NT2/D1 (cell line): ENCODE measurements at regions not wholly inside any gene's neighbourhood (a gene's known extent, or its start where the extent isn't known, plus 50 kb on each side); places are given as distances from the start of the nearest gene placed in this dataset.
"Not testable (repeated sequence)": the region's sequence is repeated elsewhere in the genome, so short reads cannot be mapped to it uniquely, and the experiment has no call there.

Experiments
- DNase-seq: peaks from one replicate; pipeline ENCODE4 v3.0.0-alpha.2; 2011; ENCODE audit warnings: low read depth, low spot score
- H3K27me3 ChIP-seq: 2 replicates; pipeline ENCODE4 v1.6.0; 2011; ENCODE audit warnings: mild to moderate bottlenecking; ENCODE audit not compliant: insufficient read length, insufficient read depth
- H3K36me3 ChIP-seq: 2 replicates; pipeline ENCODE4 v1.6.1; 2011; ENCODE audit warnings: mild to moderate bottlenecking, low read length, mixed read lengths; ENCODE audit not compliant: insufficient read depth, insufficient read length
- H3K4me1 ChIP-seq: 2 replicates; pipeline ENCODE4 v1.5.1; 2011; ENCODE audit not compliant: insufficient read depth, insufficient read length
- H3K4me3 ChIP-seq: 2 replicates; pipeline ENCODE4 v1.5.1; 2011; ENCODE audit warnings: low read depth; ENCODE audit not compliant: insufficient read length
- H3K9ac ChIP-seq: 2 replicates; pipeline ENCODE4 v1.6.0; 2011; ENCODE audit warnings: low read depth; ENCODE audit not compliant: insufficient read length
- H3K9me3 ChIP-seq: 2 replicates; pipeline ENCODE4 v1.5.1; 2011; ENCODE audit warnings: mild to moderate bottlenecking, low read length; ENCODE audit not compliant: insufficient read depth
- SUZ12 ChIP-seq: IDR thresholded peaks from 2 replicates; pipeline ENCODE4 v1.6.1; 2011; ENCODE audit not compliant: insufficient read length, insufficient read depth; ENCODE audit errors: extremely low read depth
- YY1 ChIP-seq: IDR thresholded peaks from 2 replicates; pipeline ENCODE4 v1.6.1; 2011; ENCODE audit not compliant: insufficient read length, insufficient read depth
- ZNF274 ChIP-seq: IDR thresholded peaks from 2 replicates; pipeline ENCODE4 v1.6.1; 2011; ENCODE audit warnings: mild to moderate bottlenecking, low read depth, low read length

- Histone ChIP-seq H3K4me1 (no peaks in the 10 kb centered on the region), H3K4me3 (no peak overlapping the region), H3K9me3 (no peaks in the 10 kb centered on the region), H3K9ac (no peak overlapping the region), H3K27me3 (no peaks in the 10 kb centered on the region), H3K36me3 (no peaks in the 10 kb centered on the region)
- DNase-seq: no peak
- TF ChIP-seq ZNF274 (no peak), YY1 (no peak), SUZ12 (no peak)
Observed at GRCh38 chr1:101444873-101445618, 208.2 kb downstream of the S1PR1 start.

GRCh38 chr1:101448018-101448417 is 211.2 kb downstream of the S1PR1 start:
- DNase-seq: no peak
- H3K4me3 ChIP-seq: no peak overlapping the region
- no peak overlapping the region for H3K9ac ChIP-seq
- no peak for TF ChIP-seq ZNF274
- TF ChIP-seq YY1: no peak
- TF ChIP-seq SUZ12: no peak
- no peaks in the 10 kb centered on the region for H3K27me3 ChIP-seq
- H3K9me3 ChIP-seq: no peaks in the 10 kb centered on the region
- H3K36me3 ChIP-seq: no peaks in the 10 kb centered on the region
- no peaks in the 10 kb centered on the region for H3K4me1 ChIP-seq

- H3K4me1 ChIP-seq, H3K9ac ChIP-seq, H3K4me3 ChIP-seq, DNase-seq, H3K27me3 ChIP-seq, H3K9me3 ChIP-seq, H3K36me3 ChIP-seq: not testable (repeated sequence)
Observed at GRCh38 chr1:101450691-101451090, 213.9 kb downstream of the S1PR1 start.

- TF ChIP-seq ZNF274: no peak
- TF ChIP-seq YY1: no peak
- no peak for TF ChIP-seq SUZ12
- Histone ChIP-seq H3K9ac (no peak overlapping the region), H3K27me3 (no peaks in the 10 kb centered on the region), H3K36me3 (no peaks in the 10 kb centered on the region), H3K4me3 (no peak overlapping the region), H3K4me1 (no peaks in the 10 kb centered on the region), H3K9me3 (no peaks in the 10 kb centered on the region)
- DNase-seq: no peak
Observed at GRCh38 chr1:101451888-101452287, 215.1 kb downstream of the S1PR1 start.

GRCh38 chr1:101452825-101453224 is 216.0 kb downstream of the S1PR1 start:
- no peak for TF ChIP-seq YY1
- TF ChIP-seq ZNF274: no peak
- TF ChIP-seq SUZ12: no peak
- no peak for DNase-seq
- Histone ChIP-seq H3K4me3 (no peak overlapping the region), H3K9me3 (no peaks in the 10 kb centered on the region), H3K4me1 (no peaks in the 10 kb centered on the region), H3K27me3 (no peaks in the 10 kb centered on the region), H3K9ac (no peak overlapping the region), H3K36me3 (no peaks in the 10 kb centered on the region)

- no peak overlapping the region for H3K9ac ChIP-seq
- H3K27me3 ChIP-seq: no peaks in the 10 kb centered on the region
- H3K9me3 ChIP-seq: no peaks in the 10 kb centered on the region
- no peaks in the 10 kb centered on the region for H3K36me3 ChIP-seq
- H3K4me1 ChIP-seq: no peaks in the 10 kb centered on the region
- no peak for DNase-seq
- H3K4me3 ChIP-seq: no peak overlapping the region
- TF ChIP-seq YY1 (no peak), ZNF274 (no peak), SUZ12 (no peak)
Observed at GRCh38 chr1:101453844-101454243, 217.0 kb downstream of the S1PR1 start.

GRCh38 chr1:101455166-101455565 is 218.3 kb downstream of the S1PR1 start:
- Histone ChIP-seq H3K9ac (no peak overlapping the region), H3K36me3 (no peaks in the 10 kb centered on the region), H3K4me3 (no peak overlapping the region), H3K9me3 (no peaks in the 10 kb centered on the region), H3K4me1 (no peaks in the 10 kb centered on the region), H3K27me3 (no peaks in the 10 kb centered on the region)
- DNase-seq: no peak
- no peak for TF ChIP-seq SUZ12
- no peak for TF ChIP-seq YY1
- no peak for TF ChIP-seq ZNF274

- Histone ChIP-seq H3K9ac (no peak overlapping the region), H3K4me1 (no peaks in the 10 kb centered on the region), H3K27me3 (no peaks in the 10 kb centered on the region), H3K4me3 (no peak overlapping the region), H3K36me3 (no peaks in the 10 kb centered on the region), H3K9me3 (no peaks in the 10 kb centered on the region)
- no peak for DNase-seq
- TF ChIP-seq YY1 (no peak), ZNF274 (no peak), SUZ12 (no peak)
Observed at GRCh38 chr1:101460739-101461138, 223.9 kb downstream of the S1PR1 start.
